ENCODE measurements at regions not wholly inside any gene's neighbourhood (a gene's known extent, or its start where the extent isn't known, plus 50 kb on each side); places are given as distances from the start of the nearest gene placed in this dataset.

GRCh38 chr4:133247861-133248260, 98.8 kb downstream of the PCDH10 start:
- TF ChIP-seq CTCF (IDR thresholded peaks at IDR 0.05) = no peak
- no peak for TF ChIP-seq POLR2A (IDR thresholded peaks at IDR 0.05)

All from uterus (tissue), 2 donors.